HEK293 (cell line): ENCODE measurements at regions not wholly inside any gene's neighbourhood (a gene's known extent, or its start where the extent isn't known, plus 50 kb on each side); places are given as distances from the start of the nearest gene placed in this dataset.

ENCODE experiments used
- CTCF ChIA-PET: fragments of 350-600 bp; formaldehyde crosslinking; extraction: SDS; loops from one replicate; lab custom pipeline; 2021; ENCODE audit warnings: antibody characterized with exemption; lab: Yijun Ruan, JAX
- POLR2A ChIA-PET: fragments of 300-600 bp; formaldehyde crosslinking; extraction: SDS; loops from one replicate; lab custom pipeline; 2020; ENCODE audit warnings: antibody characterized with exemption, inconsistent platforms; lab: Yijun Ruan, JAX
- H3K27ac ChIP-seq: fragments of 200-500 bp; sonication (Bioruptor generic); 2 replicates; pipeline ENCODE4 v1.5.1; 2014; ENCODE audit warnings: low read depth, low read length, control low read depth, inconsistent platforms; ENCODE audit errors: extremely low read depth
- H3K36me3 ChIP-seq, 2 experiments: fragments of 200-500 bp in 1 of 2; sonication (Bioruptor generic) in 1 of 2; 1 replicate in 1 of 2; 2 replicates in 1 of 2; pipeline ENCODE4 v1.5.1; 2014 to 2017; ENCODE audit warnings: inconsistent platforms in 2 of 2, low read length in 2 of 2; ENCODE audit not compliant: control insufficient read depth in 2 of 2, insufficient read depth in 1 of 2
- H3K4me1 ChIP-seq: fragments of 200-500 bp; sonication (Bioruptor generic); 2 replicates; pipeline ENCODE4 v1.5.1; 2014; ENCODE audit warnings: mild to moderate bottlenecking, low read length, inconsistent platforms; ENCODE audit not compliant: control insufficient read depth, insufficient read depth
- H3K4me3 ChIP-seq: 2 replicates; pipeline ENCODE4 v1.5.1; 2011; ENCODE audit warnings: low read depth, mild to moderate bottlenecking, control low read depth, low read length, moderate library complexity
- H3K9me3 ChIP-seq: fragments of 200-500 bp; sonication (Bioruptor generic); 2 replicates; pipeline ENCODE4 v1.5.1; 2014; ENCODE audit warnings: low read depth, low read length, inconsistent platforms; ENCODE audit not compliant: control insufficient read depth, insufficient read depth
- ATF2 ChIP-seq: fragments of 450-650 bp; formaldehyde crosslinking; IDR thresholded peaks from 2 replicates; pipeline ENCODE4 v1.5.1; 2016; ENCODE audit warnings: missing biosample characterization, missing genetic modification characterization, low read depth
- EGR2 ChIP-seq: fragments of 450-650 bp; formaldehyde crosslinking; IDR thresholded peaks from 2 replicates; pipeline ENCODE4 v1.5.1; 2016; ENCODE audit warnings: low read depth, missing biosample characterization, missing genetic modification characterization
- PRDM2 ChIP-seq: fragments of 450-650 bp; formaldehyde crosslinking; IDR thresholded peaks from 2 replicates; pipeline ENCODE4 v1.5.1; 2016; ENCODE audit warnings: missing biosample characterization, missing genetic modification characterization, borderline replicate concordance
- PRDM6 ChIP-seq: fragments of 450-650 bp; formaldehyde crosslinking; IDR thresholded peaks from 2 replicates; pipeline ENCODE4 v1.5.1; 2017; ENCODE audit warnings: missing biosample characterization, missing genetic modification characterization
- REPIN1 ChIP-seq: fragments of 450-650 bp; formaldehyde crosslinking; IDR thresholded peaks from 2 replicates; pipeline ENCODE4 v1.5.1; 2017; ENCODE audit warnings: missing biosample characterization, missing genetic modification characterization, low read depth
- ZBTB1 ChIP-seq: fragments of 450-650 bp; formaldehyde crosslinking; IDR thresholded peaks from 2 replicates; pipeline ENCODE4 v1.5.1; 2016; ENCODE audit warnings: missing biosample characterization, missing genetic modification characterization
- ZBTB49 ChIP-seq: fragments of 450-650 bp; formaldehyde crosslinking; IDR thresholded peaks from 2 replicates; pipeline ENCODE4 v1.5.1; 2016; ENCODE audit warnings: missing biosample characterization, missing genetic modification characterization, low read depth
- ZFP37 ChIP-seq: fragments of 450-650 bp; formaldehyde crosslinking; IDR thresholded peaks from 2 replicates; pipeline ENCODE4 v1.5.1; 2016; ENCODE audit warnings: missing biosample characterization, missing genetic modification characterization
- ZFP41 ChIP-seq: fragments of 450-650 bp; formaldehyde crosslinking; IDR thresholded peaks from 2 replicates; pipeline ENCODE4 v1.5.1; 2016; ENCODE audit warnings: missing biosample characterization, missing genetic modification characterization, borderline replicate concordance
- ZNF214 ChIP-seq: fragments of 450-650 bp; formaldehyde crosslinking; IDR thresholded peaks from 2 replicates; pipeline ENCODE4 v1.5.1; 2017; ENCODE audit warnings: missing biosample characterization, mild to moderate bottlenecking, missing genetic modification characterization, borderline replicate concordance
- ZNF341 ChIP-seq: fragments of 450-650 bp; formaldehyde crosslinking; IDR thresholded peaks from 2 replicates; pipeline ENCODE4; 2016; ENCODE audit warnings: low read depth, missing biosample characterization, missing genetic modification characterization
- ZNF416 ChIP-seq: fragments of 450-650 bp; formaldehyde crosslinking; IDR thresholded peaks from 2 replicates; pipeline ENCODE4 v1.5.1; 2016; ENCODE audit warnings: missing biosample characterization, missing genetic modification characterization
- ZNF423 ChIP-seq: fragments of 450-650 bp; formaldehyde crosslinking; IDR thresholded peaks from 2 replicates; pipeline ENCODE4 v1.5.1; 2016; ENCODE audit warnings: missing biosample characterization, missing genetic modification characterization
- ZNF449 ChIP-seq: fragments of 450-650 bp; formaldehyde crosslinking; IDR thresholded peaks from 2 replicates; pipeline ENCODE4 v1.5.1; 2017; ENCODE audit warnings: missing biosample characterization, mild to moderate bottlenecking, missing genetic modification characterization, moderate library complexity
- ZNF561 ChIP-seq: fragments of 450-650 bp; IDR thresholded peaks from 2 replicates; pipeline ENCODE4 v1.5.1; 2018; ENCODE audit warnings: missing biosample characterization, missing genetic modification characterization, borderline replicate concordance
- ZNF692 ChIP-seq: fragments of 450-650 bp; formaldehyde crosslinking; IDR thresholded peaks from 2 replicates; pipeline ENCODE4 v1.5.1; 2016; ENCODE audit warnings: missing biosample characterization, missing genetic modification characterization
- ZNF837 ChIP-seq: fragments of 450-650 bp; formaldehyde crosslinking; IDR thresholded peaks from 2 replicates; pipeline ENCODE4 v1.5.1; 2016; ENCODE audit warnings: missing biosample characterization, missing genetic modification characterization

GRCh38 chr1:213561870-213562269, 425.9 kb upstream of the PROX1 start:
- CTCF ChIA-PET, result interaction anchor here (0.9 to 3.1 kb wide), 2 partner anchors 17 to 561 kb away, joined by 4 to 13 read pairs; no protein-coding TSS in a partner anchor
- POLR2A ChIA-PET, result no interaction called here
- TF ChIP-seq ZNF214 (tag by site-specific recombination) (no peak), ZNF423 (tag by site-specific recombination) (no peak), ZNF416 (tag by site-specific recombination) (no peak), ZFP41 (tag by site-specific recombination) (no peak), ATF2 (tag by site-specific recombination) (no peak), ZNF449 (tag by site-specific recombination) (no peak), ZNF837 (tag by site-specific recombination) (no peak), PRDM6 (tag by site-specific recombination) (no peak), ZNF692 (tag by site-specific recombination) (no peak), ZNF561 (tag by site-specific recombination) (no peak), ZFP37 (tag by site-specific recombination) (no peak), EGR2 (tag by site-specific recombination) (no peak), ZNF341 (tag by site-specific recombination) (no peak), ZBTB49 (tag by site-specific recombination) (no peak), REPIN1 (tag by site-specific recombination) (no peak), ZBTB1 (no peak), PRDM2 (tag by site-specific recombination) (no peak)

More at GRCh38 chr1:213561870-213562269, 425.9 kb upstream of the PROX1 start:
- no peaks in the 10 kb centered on the region for H3K9me3 ChIP-seq
- H3K4me1 ChIP-seq, result no peaks in the 10 kb centered on the region
- H3K27ac ChIP-seq, result no peak overlapping the region
- no peak overlapping the region for H3K4me3 ChIP-seq
- H3K36me3 ChIP-seq, result no peaks in the 10 kb centered on the region
